ELR (cell line): ENCODE measurements at regions not wholly inside any gene's neighbourhood (a gene's known extent, or its start where the extent isn't known, plus 50 kb on each side); places are given as distances from the start of the nearest gene placed in this dataset.

Source experiments
- DNase-seq: peaks from one replicate; pipeline ENCODE4 v3.0.0-alpha.2; 2015; ENCODE audit warnings: low read depth

GRCh38 chr2:140063356-140063755, 1283.2 kb upstream of the NXPH2 start:
- DNase-seq: no peak

GRCh38 chr2:140061240-140061639, 1281.0 kb upstream of the NXPH2 start:
- no peak for DNase-seq

- DNase-seq: no peak
These were observed 1277.7 kb upstream of the NXPH2 start for GRCh38 chr2:140057928-140058327.

GRCh38 chr2:140041811-140042210, 1261.6 kb upstream of the NXPH2 start:
- DNase-seq: no peak

- peak; percentile 28 for DNase-seq
These were observed 1261.0 kb upstream of the NXPH2 start for GRCh38 chr2:140041239-140041638.

GRCh38 chr2:140033638-140034037, 1253.4 kb upstream of the NXPH2 start:
- no peak for DNase-seq

GRCh38 chr2:140027966-140028365, 1247.8 kb upstream of the NXPH2 start:
- no peak for DNase-seq

- DNase-seq: no peak
These were observed 1247.1 kb upstream of the NXPH2 start for GRCh38 chr2:140027320-140027719.

GRCh38 chr2:140023291-140023690, 1243.1 kb upstream of the NXPH2 start:
- DNase-seq: peak; percentile 64

GRCh38 chr2:140018541-140018940, 1238.4 kb upstream of the NXPH2 start:
- DNase-seq: no peak

- no peak for DNase-seq
These were observed 1234.0 kb upstream of the NXPH2 start for GRCh38 chr2:140014204-140014546.

GRCh38 chr2:140013545-140014203, 1233.5 kb upstream of the NXPH2 start:
- DNase-seq: no peak

- no peak for DNase-seq
These were observed 1231.1 kb upstream of the NXPH2 start for GRCh38 chr2:140011287-140011686.

- no peak for DNase-seq
These were observed 1221.9 kb upstream of the NXPH2 start for GRCh38 chr2:140002110-140002509.

GRCh38 chr2:139992711-139993345, 1212.6 kb upstream of the NXPH2 start:
- no peak for DNase-seq

GRCh38 chr2:139992078-139992477, 1211.9 kb upstream of the NXPH2 start:
- DNase-seq: no peak

GRCh38 chr2:139990646-139991335, 1210.6 kb upstream of the NXPH2 start:
- DNase-seq: no peak

GRCh38 chr2:139969323-139969722, 1189.1 kb upstream of the NXPH2 start:
- DNase-seq: no peak

GRCh38 chr2:139968588-139968987, 1188.4 kb upstream of the NXPH2 start:
- DNase-seq: no peak

GRCh38 chr2:139967665-139968064, 1187.5 kb upstream of the NXPH2 start:
- no peak for DNase-seq

- no peak for DNase-seq
These were observed 1184.7 kb upstream of the NXPH2 start for GRCh38 chr2:139964721-139965440.

GRCh38 chr2:139963863-139964355, 1183.7 kb upstream of the NXPH2 start:
- DNase-seq: peak; percentile 34
